Pancreas (tissue), 10 donors: ENCODE measurements at regions not wholly inside any gene's neighbourhood (a gene's known extent, or its start where the extent isn't known, plus 50 kb on each side); places are given as distances from the start of the nearest gene placed in this dataset.
A peak's percentile ranks its signal among the peaks of the same experiment; 100 is the strongest.

Experiments
- ATAC-seq, 4 donors: fragments of 200-7000 bp; cut with Tn5 transposase; one replicate each; pipeline versions ENCODE4 v1.8.0 to v1.9.1; 2020; ENCODE audit warnings: mild to moderate bottlenecking in 4 of 4, moderate library complexity in 4 of 4
- DNase-seq, 6 donors: peaks; one replicate each; pipeline ENCODE4 v3.0.0-alpha.2; 2020
- FAIRE-seq: peaks from 2 replicates; lab custom pipeline; 2012; peaks lifted over from hg19 to GRCh38; lab: Jason Lieb, UNC
- H3K27ac ChIP-seq, 4 donors: fragments of 200-600 bp; sonication (generic); 1 replicate in 3 of 4; 2 replicates in 1 of 4; pipeline versions ENCODE4 v1.5.0 to v1.8.0; 2020
- H3K27me3 ChIP-seq, 4 donors: fragments of 200-600 bp; one replicate each; pipeline ENCODE4 v1.8.0; 2021
- H3K36me3 ChIP-seq, 3 donors: fragments of 200-600 bp; sonication (generic) in 1 of 3; one replicate each; pipeline versions ENCODE4 v1.5.0 to v1.8.0; 2020 to 2021
- H3K4me1 ChIP-seq, 3 donors: fragments of 200-600 bp; one replicate each; pipeline ENCODE4 v1.8.0; 2021
- H3K4me3 ChIP-seq, 4 donors: fragments of 200-600 bp; sonication (generic) in 2 of 4; one replicate each; pipeline versions ENCODE4 v1.5.0 to v1.8.0; 2020 to 2021
- H3K9me3 ChIP-seq, 4 donors: fragments of 200-600 bp; one replicate each; pipeline ENCODE4 v1.8.0; 2021
- CTCF ChIP-seq, 4 donors: fragments of 200-600 bp; sonication (generic) in 3 of 4; IDR thresholded peaks; one replicate each; pipeline versions ENCODE4 v1.5.0 to v1.8.0; 2021; ENCODE audit warnings: antibody characterized with exemption in 4 of 4
- WGBS, 2 donors: extraction: QIAGEN DNeasy Blood & Tissue Kit; methylation state at CpG; one replicate each; pipeline ENCODE4 v1.1.7; 2013; 5-methylcytosine and 5-hydroxymethylcytosine counted together
- intact Hi-C, 3 donors: fragments of 100-400 bp; cut with DNase I; formaldehyde crosslinking; loops; one replicate each; pipeline versions ENCODE4 v1.11.1 to v1.14.2; 2022
- donor health status: healthy with polysubstance abuse.
- donor health status: DM: no; HTN: no; CAD: no; lungs with moderate emphysema.
- donor health status: DM: no; HTN: no; CAD: no.
- donor health status: control.
- donor health status: control.
- donor health status: Bipolar disorder and iron deficiency.
- donor health status: DM: yes; HTN: yes; CAD: no.
- donor health status: DM: no; HTN: no; CAD: no.
- donor health status: DM: no; HTN: no; CAD: no.
- donor health status: DM: yes; HTN: yes; CAD: no.

- TF ChIP-seq CTCF (IDR thresholded peaks at IDR 0.05) = no peak
- intact Hi-C loops = no loop called here
- Histone ChIP-seq H3K4me3 (no peak overlapping the region), H3K27ac (no peak overlapping the region), H3K4me1 (no peaks in the 10 kb centered on the region), H3K27me3 (no peaks in the 10 kb centered on the region), H3K9me3 (no peaks in the 10 kb centered on the region), H3K36me3 (no peaks in the 10 kb centered on the region)
- WGBS, 2 donors = 75 to 81% methylated on average over 5 of the region's 5 CpGs
- ATAC-seq (no peak), FAIRE-seq (no peak), DNase-seq (no peak)
These were observed 584.0 kb downstream of the GLRX3 start for GRCh38 chr10:130720235-130720634.

- Histone ChIP-seq H3K9me3 (no peaks in the 10 kb centered on the region), H3K27ac (no peak overlapping the region), H3K4me3 (no peak overlapping the region), H3K27me3 (peaks cover 0 to 3% (median 0%) of the 10 kb centered on the region in 4 donors), H3K4me1 (no peaks in the 10 kb centered on the region), H3K36me3 (no peaks in the 10 kb centered on the region)
- intact Hi-C loops = no loop called here
- FAIRE-seq (no peak), DNase-seq (no peak), ATAC-seq (no peak)
- no peak for TF ChIP-seq CTCF (IDR thresholded peaks at IDR 0.05)
- 72 to 76% methylated on average over 14 of the region's 14 CpGs for WGBS, 2 donors
These were observed 585.8 kb downstream of the GLRX3 start for GRCh38 chr10:130721971-130722370.

- H3K27ac ChIP-seq = no peak overlapping the region
- no peaks in the 10 kb centered on the region for H3K4me1 ChIP-seq
- WGBS, 2 donors = 85 to 86% methylated on average over 3 of the region's 3 CpGs
- H3K27me3 ChIP-seq = peaks cover 0 to 6% (median 0%) of the 10 kb centered on the region in 4 donors
- TF ChIP-seq CTCF (IDR thresholded peaks at IDR 0.05) = no peak
- no peak overlapping the region for H3K4me3 ChIP-seq
- no peak for FAIRE-seq
- H3K9me3 ChIP-seq = no peaks in the 10 kb centered on the region
- DNase-seq = no peak
- no peak for ATAC-seq
- intact Hi-C loops = no loop called here
- H3K36me3 ChIP-seq = no peaks in the 10 kb centered on the region
These were observed 587.5 kb downstream of the GLRX3 start for GRCh38 chr10:130723704-130724103.

GRCh38 chr10:130725474-130725970 is 586.0 kb downstream of the TCERG1L start:
- no peaks in the 10 kb centered on the region for H3K9me3 ChIP-seq
- ATAC-seq (no peak), DNase-seq (no peak), FAIRE-seq (no peak)
- WGBS, 2 donors = 54 to 65% methylated on average over 7 of the region's 7 CpGs
- peaks cover 0 to 6% (median 0%) of the 10 kb centered on the region in 4 donors for H3K27me3 ChIP-seq
- intact Hi-C loops = no loop called here
- no peak overlapping the region for H3K27ac ChIP-seq
- no peak for TF ChIP-seq CTCF (IDR thresholded peaks at IDR 0.05)
- no peak overlapping the region for H3K4me3 ChIP-seq
- H3K4me1 ChIP-seq = no peaks in the 10 kb centered on the region
- H3K36me3 ChIP-seq = no peaks in the 10 kb centered on the region

- DNase-seq (peak in 1 of 6 donors; percentile 32), ATAC-seq (no peak), FAIRE-seq (no peak)
- H3K27ac ChIP-seq = no peak overlapping the region
- no peak for TF ChIP-seq CTCF (IDR thresholded peaks at IDR 0.05)
- intact Hi-C loops = no loop called here
- 78 to 87% methylated on average over 23 of the region's 23 CpGs for WGBS, 2 donors
- H3K4me1 ChIP-seq = no peaks in the 10 kb centered on the region
- H3K36me3 ChIP-seq = no peaks in the 10 kb centered on the region
- peaks cover 0 to 6% (median 0%) of the 10 kb centered on the region in 4 donors for H3K27me3 ChIP-seq
- no peaks in the 10 kb centered on the region for H3K9me3 ChIP-seq
- no peak overlapping the region for H3K4me3 ChIP-seq
These were observed 584.4 kb downstream of the TCERG1L start for GRCh38 chr10:130726996-130727725.
